ENCODE measurements at regions not wholly inside any gene's neighbourhood (a gene's known extent, or its start where the extent isn't known, plus 50 kb on each side); places are given as distances from the start of the nearest gene placed in this dataset.

GRCh38 chr1:181347495-181348390 is 135.6 kb upstream of the CACNA1E start:
- no peak overlapping the region for H3K4me3 ChIP-seq (ENCODE audit: low read length)
- DNase-seq (ENCODE audit: low read depth): no peak
- TF ChIP-seq CTCF (conservative IDR thresholded peaks at IDR 0.05; ENCODE audit: low read depth, low read length): no peak

- H3K4me3 ChIP-seq (ENCODE audit: low read length): no peak overlapping the region
- TF ChIP-seq CTCF (conservative IDR thresholded peaks at IDR 0.05; ENCODE audit: low read depth, low read length): no peak
- no peak for DNase-seq (ENCODE audit: low read depth)
These were observed 133.8 kb upstream of the CACNA1E start for GRCh38 chr1:181349512-181349911.

GRCh38 chr1:181350131-181350530 is 133.2 kb upstream of the CACNA1E start:
- TF ChIP-seq CTCF (conservative IDR thresholded peaks at IDR 0.05; ENCODE audit: low read depth, low read length): no peak
- H3K4me3 ChIP-seq (ENCODE audit: low read length): no peak overlapping the region
- no peak for DNase-seq (ENCODE audit: low read depth)

GRCh38 chr1:181351740-181352139 is 131.6 kb upstream of the CACNA1E start:
- no peak overlapping the region for H3K4me3 ChIP-seq (ENCODE audit: low read length)
- no peak for DNase-seq (ENCODE audit: low read depth)
- no peak for TF ChIP-seq CTCF (conservative IDR thresholded peaks at IDR 0.05; ENCODE audit: low read depth, low read length)

- no peak overlapping the region for H3K4me3 ChIP-seq (ENCODE audit: low read length)
- no peak for DNase-seq (ENCODE audit: low read depth)
- no peak for TF ChIP-seq CTCF (conservative IDR thresholded peaks at IDR 0.05; ENCODE audit: low read depth, low read length)
These were observed 130.6 kb upstream of the CACNA1E start for GRCh38 chr1:181352695-181353094.

GRCh38 chr1:181353526-181353925 is 129.8 kb upstream of the CACNA1E start:
- no peak for DNase-seq (ENCODE audit: low read depth)
- no peak overlapping the region for H3K4me3 ChIP-seq (ENCODE audit: low read length)
- no peak for TF ChIP-seq CTCF (conservative IDR thresholded peaks at IDR 0.05; ENCODE audit: low read depth, low read length)

- DNase-seq (ENCODE audit: low read depth): no peak
- no peak overlapping the region for H3K4me3 ChIP-seq (ENCODE audit: low read length)
- TF ChIP-seq CTCF (conservative IDR thresholded peaks at IDR 0.05; ENCODE audit: low read depth, low read length): no peak
These were observed 128.5 kb upstream of the CACNA1E start for GRCh38 chr1:181354865-181355264.

Data from retinal pigment epithelial cell (primary cell).